Pancreas (tissue), 10 donors: ENCODE measurements at regions not wholly inside any gene's neighbourhood (a gene's known extent, or its start where the extent isn't known, plus 50 kb on each side); places are given as distances from the start of the nearest gene placed in this dataset.

Experiments used
- ATAC-seq, 4 donors: fragments of 200-7000 bp; cut with Tn5 transposase; one replicate each; pipeline versions ENCODE4 v1.8.0 to v1.9.1; 2020; ENCODE audit warnings: mild to moderate bottlenecking in 4 of 4, moderate library complexity in 4 of 4
- DNase-seq, 6 donors: peaks; one replicate each; pipeline ENCODE4 v3.0.0-alpha.2; 2020
- FAIRE-seq: peaks from 2 replicates; lab custom pipeline; 2012; peaks lifted over from hg19 to GRCh38; lab: Jason Lieb, UNC
- H3K27ac ChIP-seq, 4 donors: fragments of 200-600 bp; sonication (generic); 1 replicate in 3 of 4; 2 replicates in 1 of 4; pipeline versions ENCODE4 v1.5.0 to v1.8.0; 2020
- H3K27me3 ChIP-seq, 4 donors: fragments of 200-600 bp; one replicate each; pipeline ENCODE4 v1.8.0; 2021
- H3K36me3 ChIP-seq, 3 donors: fragments of 200-600 bp; sonication (generic) in 1 of 3; one replicate each; pipeline versions ENCODE4 v1.5.0 to v1.8.0; 2020 to 2021
- H3K4me1 ChIP-seq, 3 donors: fragments of 200-600 bp; one replicate each; pipeline ENCODE4 v1.8.0; 2021
- H3K4me3 ChIP-seq, 4 donors: fragments of 200-600 bp; sonication (generic) in 2 of 4; one replicate each; pipeline versions ENCODE4 v1.5.0 to v1.8.0; 2020 to 2021
- H3K9me3 ChIP-seq, 4 donors: fragments of 200-600 bp; one replicate each; pipeline ENCODE4 v1.8.0; 2021
- WGBS, 2 donors: extraction: QIAGEN DNeasy Blood & Tissue Kit; methylation state at CpG; one replicate each; pipeline ENCODE4 v1.1.7; 2013; 5-methylcytosine and 5-hydroxymethylcytosine counted together
- intact Hi-C, 3 donors: fragments of 100-400 bp; cut with DNase I; formaldehyde crosslinking; loops; one replicate each; pipeline versions ENCODE4 v1.11.1 to v1.14.2; 2022
- TF ChIP-seq, protein P1 (sequence below), 4 donors: fragments of 200-600 bp; sonication (generic) in 3 of 4; IDR thresholded peaks; one replicate each; pipeline versions ENCODE4 v1.5.0 to v1.8.0; 2021; ENCODE audit warnings: antibody characterized with exemption in 4 of 4
- donor health status: healthy with polysubstance abuse.
- donor health status: DM: no; HTN: no; CAD: no; lungs with moderate emphysema.
- donor health status: DM: no; HTN: no; CAD: no.
- donor health status: control.
- donor health status: control.
- donor health status: Bipolar disorder and iron deficiency.
- donor health status: DM: yes; HTN: yes; CAD: no.
- donor health status: DM: no; HTN: no; CAD: no.
- donor health status: DM: no; HTN: no; CAD: no.
- donor health status: DM: yes; HTN: yes; CAD: no.

GRCh38 chr9:126205845-126206498, 120.7 kb upstream of the MVB12B start:
- ATAC-seq, result no peak
- intact Hi-C loops, result no loop called here
- no peak for FAIRE-seq
- H3K4me3 ChIP-seq, result no peak overlapping the region
- no peak overlapping the region for H3K27ac ChIP-seq
- 61 to 75% methylated on average over 22 of the region's 22 CpGs for WGBS, 2 donors
- no peaks in the 10 kb centered on the region for H3K36me3 ChIP-seq
- no peak for DNase-seq
- no peaks in the 10 kb centered on the region for H3K9me3 ChIP-seq
- no peaks in the 10 kb centered on the region for H3K4me1 ChIP-seq
- TF ChIP-seq, protein P1, sequence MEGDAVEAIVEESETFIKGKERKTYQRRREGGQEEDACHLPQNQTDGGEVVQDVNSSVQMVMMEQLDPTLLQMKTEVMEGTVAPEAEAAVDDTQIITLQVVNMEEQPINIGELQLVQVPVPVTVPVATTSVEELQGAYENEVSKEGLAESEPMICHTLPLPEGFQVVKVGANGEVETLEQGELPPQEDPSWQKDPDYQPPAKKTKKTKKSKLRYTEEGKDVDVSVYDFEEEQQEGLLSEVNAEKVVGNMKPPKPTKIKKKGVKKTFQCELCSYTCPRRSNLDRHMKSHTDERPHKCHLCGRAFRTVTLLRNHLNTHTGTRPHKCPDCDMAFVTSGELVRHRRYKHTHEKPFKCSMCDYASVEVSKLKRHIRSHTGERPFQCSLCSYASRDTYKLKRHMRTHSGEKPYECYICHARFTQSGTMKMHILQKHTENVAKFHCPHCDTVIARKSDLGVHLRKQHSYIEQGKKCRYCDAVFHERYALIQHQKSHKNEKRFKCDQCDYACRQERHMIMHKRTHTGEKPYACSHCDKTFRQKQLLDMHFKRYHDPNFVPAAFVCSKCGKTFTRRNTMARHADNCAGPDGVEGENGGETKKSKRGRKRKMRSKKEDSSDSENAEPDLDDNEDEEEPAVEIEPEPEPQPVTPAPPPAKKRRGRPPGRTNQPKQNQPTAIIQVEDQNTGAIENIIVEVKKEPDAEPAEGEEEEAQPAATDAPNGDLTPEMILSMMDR (IDR thresholded peaks at IDR 0.05), result no peak
- no peaks in the 10 kb centered on the region for H3K27me3 ChIP-seq

- Histone ChIP-seq H3K4me1 (no peaks in the 10 kb centered on the region), H3K27me3 (no peaks in the 10 kb centered on the region), H3K4me3 (no peak overlapping the region), H3K27ac (no peak overlapping the region), H3K9me3 (no peaks in the 10 kb centered on the region), H3K36me3 (no peaks in the 10 kb centered on the region)
- no peak for ATAC-seq
- TF ChIP-seq, protein P1 (IDR thresholded peaks at IDR 0.05), result no peak
- intact Hi-C loops, result no loop called here
- no peak for FAIRE-seq
- WGBS, 2 donors, result 40 to 43% methylated on average over 5 of the region's 5 CpGs
- no peak for DNase-seq
Observed at GRCh38 chr9:126207256-126207655, 119.4 kb upstream of the MVB12B start.

- intact Hi-C loops, result no loop called here
- H3K27ac ChIP-seq, result no peak overlapping the region
- no peaks in the 10 kb centered on the region for H3K9me3 ChIP-seq
- WGBS, 2 donors, result 72 to 78% methylated on average over 3 of the region's 3 CpGs
- DNase-seq (no peak), FAIRE-seq (no peak), ATAC-seq (no peak)
- TF ChIP-seq, protein P1 (IDR thresholded peaks at IDR 0.05), result no peak
- no peaks in the 10 kb centered on the region for H3K4me1 ChIP-seq
- H3K4me3 ChIP-seq, result no peak overlapping the region
- no peaks in the 10 kb centered on the region for H3K27me3 ChIP-seq
- no peaks in the 10 kb centered on the region for H3K36me3 ChIP-seq
Observed at GRCh38 chr9:126208216-126208758, 118.3 kb upstream of the MVB12B start.

GRCh38 chr9:126211441-126212074, 115.1 kb upstream of the MVB12B start:
- DNase-seq (no peak), FAIRE-seq (no peak), ATAC-seq (no peak)
- no peaks in the 10 kb centered on the region for H3K9me3 ChIP-seq
- TF ChIP-seq, protein P1 (IDR thresholded peaks at IDR 0.05), result no peak
- 56 to 66% methylated on average over 3 of the region's 3 CpGs for WGBS, 2 donors
- H3K4me3 ChIP-seq, result no peak overlapping the region
- no peaks in the 10 kb centered on the region for H3K4me1 ChIP-seq
- intact Hi-C loops, result no loop called here
- H3K36me3 ChIP-seq, result no peaks in the 10 kb centered on the region
- no peak overlapping the region for H3K27ac ChIP-seq
- H3K27me3 ChIP-seq, result no peaks in the 10 kb centered on the region

DNA sequence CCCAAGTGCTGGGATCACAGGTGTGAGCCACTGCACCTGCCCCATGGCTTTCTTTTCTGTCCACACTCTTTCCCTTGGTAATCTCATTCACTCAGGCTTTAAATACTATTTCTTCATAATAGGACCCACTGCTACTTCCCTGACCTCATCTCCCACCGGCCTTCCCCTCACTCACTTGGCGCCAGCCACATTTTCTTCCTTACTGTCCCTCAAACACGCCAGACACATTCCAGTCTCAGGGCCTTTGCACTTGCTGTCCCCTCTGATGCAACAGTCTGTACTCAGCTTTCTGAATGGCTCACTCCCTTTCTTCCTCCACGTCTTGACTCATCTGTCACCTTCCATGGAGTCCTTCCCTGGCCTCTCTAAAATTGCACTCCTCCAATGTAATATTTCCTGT, 111.1 kb upstream of the MVB12B start:
- Histone ChIP-seq H3K4me3 (no peak overlapping the region), H3K4me1 (no peaks in the 10 kb centered on the region), H3K9me3 (no peaks in the 10 kb centered on the region), H3K27ac (no peak overlapping the region), H3K36me3 (no peaks in the 10 kb centered on the region), H3K27me3 (no peaks in the 10 kb centered on the region)
- intact Hi-C loops, result no loop called here
- DNase-seq, result no peak
- TF ChIP-seq, protein P1 (IDR thresholded peaks at IDR 0.05), result no peak
- 53 to 60% methylated on average over 4 of the region's 4 CpGs for WGBS, 2 donors
- ATAC-seq, result no peak
- FAIRE-seq, result no peak
